ENCODE measurements at regions not wholly inside any gene's neighbourhood (a gene's known extent, or its start where the extent isn't known, plus 50 kb on each side); places are given as distances from the start of the nearest gene placed in this dataset.

DNA sequence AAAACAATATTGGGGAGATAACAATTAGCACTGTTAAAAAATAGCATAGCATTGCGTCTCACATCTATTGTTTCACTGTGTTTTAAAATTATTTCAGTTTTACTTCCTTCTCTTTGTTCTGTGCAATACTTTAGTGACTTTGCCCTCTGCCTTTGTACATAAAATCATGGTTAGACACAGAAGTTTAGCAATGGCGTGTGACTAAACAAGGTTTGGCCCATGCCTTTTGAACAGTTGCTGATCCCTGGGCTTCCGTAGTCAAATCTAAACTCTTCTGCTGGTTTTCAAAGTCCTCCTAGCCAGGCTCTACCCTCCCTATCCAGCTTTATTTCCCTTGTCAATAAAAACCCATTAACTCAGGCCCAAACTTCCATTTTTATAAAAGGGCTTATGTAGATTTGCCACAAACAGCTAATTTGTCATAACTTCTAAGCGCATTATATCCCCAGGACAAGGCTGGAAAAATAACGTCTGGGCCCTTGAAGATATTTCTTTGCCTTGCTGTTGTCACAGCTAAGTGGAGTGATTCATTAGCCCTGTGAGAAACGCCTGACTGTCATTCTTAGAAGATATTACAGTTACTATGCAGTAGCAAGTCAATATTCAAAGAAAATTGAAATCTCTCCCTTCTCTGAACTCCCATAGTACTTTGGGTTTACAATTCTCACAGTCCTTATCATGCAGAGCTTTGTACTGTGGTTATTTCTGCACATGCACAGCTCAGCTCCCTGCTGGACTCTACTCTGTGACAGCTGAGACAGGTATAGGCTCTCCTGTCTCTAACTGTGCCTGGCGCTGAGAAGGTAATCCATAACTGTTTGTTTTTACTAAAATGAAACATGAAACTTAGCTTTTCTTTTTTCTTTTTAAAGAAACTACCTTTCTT is 123.4 kb upstream of the SLC24A5 start:
- no peak for DNase-seq (ENCODE audit: low spot score)

DNA sequence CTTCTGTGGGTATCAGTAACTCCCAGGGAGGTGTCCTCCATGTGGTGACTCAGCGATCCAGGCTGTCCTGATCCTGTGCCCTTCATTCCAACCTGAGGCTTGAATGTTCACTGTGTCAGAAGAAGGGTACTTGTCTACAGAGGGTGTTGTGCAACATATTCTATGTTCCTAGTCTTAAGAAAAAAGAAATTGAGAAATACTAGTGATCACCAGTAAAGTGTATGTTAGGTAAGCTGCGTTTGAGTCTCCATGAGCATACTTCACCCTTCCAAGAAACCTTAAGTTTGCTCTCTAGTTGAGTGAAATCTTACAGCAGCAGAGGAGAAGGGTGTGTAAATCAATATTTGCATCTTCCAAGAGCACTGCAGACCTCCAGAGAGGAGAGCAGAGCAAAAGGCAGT is 122.2 kb upstream of the SLC24A5 start:
- DNase-seq (ENCODE audit: low spot score), result no peak

DNA sequence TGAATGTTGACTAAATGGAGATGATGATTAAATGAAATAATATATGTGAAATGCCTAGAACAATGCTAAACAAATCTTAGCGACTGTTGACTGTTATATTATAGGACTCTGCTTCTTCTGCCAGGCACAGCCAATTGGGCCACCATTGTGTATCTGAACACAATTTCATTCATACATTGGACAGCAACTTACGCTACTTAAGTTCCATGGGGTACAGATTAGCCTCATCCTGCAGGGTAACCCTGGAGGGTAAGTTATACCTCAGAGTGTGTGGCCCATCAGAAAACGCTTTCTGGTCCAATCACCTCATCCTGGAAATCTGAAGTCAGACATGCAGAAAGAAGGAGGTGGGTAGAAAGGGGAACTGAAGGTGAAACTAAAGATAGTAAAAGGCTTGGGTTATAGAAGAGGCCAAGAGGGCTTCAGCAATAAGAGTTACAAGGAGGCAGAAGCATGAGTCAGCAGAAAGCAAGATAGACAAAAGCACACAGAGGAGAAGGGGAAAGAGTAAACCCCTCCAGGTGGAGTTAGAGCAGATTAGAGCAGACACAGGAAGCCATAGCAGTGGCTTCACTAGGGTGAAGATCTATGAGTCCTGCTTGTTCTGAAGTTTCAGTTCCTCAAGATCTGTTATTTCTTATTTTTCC is 119.3 kb upstream of the SLC24A5 start:
- DNase-seq (ENCODE audit: low spot score), result no peak

DNA sequence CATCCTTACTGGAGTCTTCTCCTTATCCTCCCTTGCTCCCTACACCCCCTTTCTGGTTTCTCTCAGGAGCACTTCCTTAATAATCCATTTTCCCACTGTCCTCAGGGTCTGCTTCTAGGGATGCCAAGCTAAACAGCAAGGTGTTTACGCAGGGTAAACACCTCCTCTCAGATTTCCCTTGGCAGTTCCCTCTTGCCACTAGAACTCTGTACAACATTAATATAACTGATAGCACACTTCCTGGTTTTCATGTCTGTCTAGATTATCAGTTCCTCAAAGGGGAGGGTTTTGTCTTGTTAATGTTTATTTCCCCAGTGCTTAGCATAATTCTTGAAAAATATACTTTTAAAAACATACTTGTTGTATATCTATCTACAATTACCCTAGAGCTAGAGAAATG is 118.0 kb upstream of the SLC24A5 start:
- DNase-seq (ENCODE audit: low spot score), result no peak

DNA sequence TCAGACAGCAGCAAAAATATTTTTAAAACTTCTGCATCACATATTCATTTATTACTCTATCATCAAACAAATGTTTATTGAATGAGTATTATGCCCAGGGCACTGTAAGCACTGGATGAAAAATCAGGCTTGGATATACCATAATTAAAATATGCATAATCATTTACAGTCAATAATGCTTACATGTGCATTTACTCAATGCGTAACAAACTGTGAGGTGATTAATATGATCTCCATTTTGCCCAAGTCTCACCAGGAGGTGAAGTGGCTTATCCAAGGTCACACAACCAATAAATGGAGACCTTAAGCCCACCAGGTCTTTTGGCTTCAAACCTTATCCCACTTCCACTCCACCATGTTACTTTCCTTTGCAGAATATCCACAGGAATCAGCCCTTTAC is 117.3 kb upstream of the SLC24A5 start:
- DNase-seq (ENCODE audit: low spot score), result no peak

DNA sequence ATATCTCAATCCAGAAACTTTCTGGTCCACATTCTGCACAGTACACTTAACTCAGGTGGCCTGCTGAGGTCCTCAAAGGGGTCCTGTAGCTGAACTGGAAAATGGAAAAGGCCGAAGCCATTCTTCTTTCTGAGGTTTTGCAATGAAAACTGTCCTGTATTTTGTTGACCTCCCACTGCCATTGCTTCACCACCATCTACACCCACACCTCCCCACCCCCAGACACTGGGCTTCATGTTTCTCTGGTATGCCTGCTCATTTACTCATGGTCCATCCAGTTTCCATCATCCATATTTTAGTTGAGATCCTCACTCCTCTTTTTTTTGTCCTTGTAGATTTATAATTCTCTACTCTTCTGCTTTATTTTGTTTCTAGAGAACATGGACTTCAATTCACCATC is 115.7 kb upstream of the SLC24A5 start:
- DNase-seq (ENCODE audit: low spot score), result no peak

DNA sequence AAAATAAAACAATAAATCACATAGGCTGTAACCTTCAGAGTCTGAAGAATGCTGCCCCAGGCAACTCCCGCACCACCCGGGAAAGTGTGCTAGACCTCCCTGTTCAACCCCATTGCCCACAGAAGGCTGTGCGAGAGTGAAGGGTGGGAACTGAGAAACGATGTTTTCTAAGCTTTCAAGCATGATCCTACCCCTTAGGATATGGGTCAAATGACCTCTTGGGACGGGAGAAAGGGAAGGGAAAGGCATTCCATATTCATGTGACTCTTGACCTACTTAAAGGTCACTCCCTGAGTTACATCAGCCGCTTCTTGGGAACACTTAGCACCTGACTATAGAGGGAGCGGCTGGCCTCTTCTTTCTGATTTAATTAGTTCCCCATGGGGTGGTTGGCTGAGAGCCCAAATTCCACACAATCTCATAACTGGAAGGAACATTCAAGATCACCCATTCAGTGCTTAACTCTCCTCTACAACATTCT is 114.7 kb upstream of the SLC24A5 start:
- DNase-seq (ENCODE audit: low spot score), result no peak

DNA sequence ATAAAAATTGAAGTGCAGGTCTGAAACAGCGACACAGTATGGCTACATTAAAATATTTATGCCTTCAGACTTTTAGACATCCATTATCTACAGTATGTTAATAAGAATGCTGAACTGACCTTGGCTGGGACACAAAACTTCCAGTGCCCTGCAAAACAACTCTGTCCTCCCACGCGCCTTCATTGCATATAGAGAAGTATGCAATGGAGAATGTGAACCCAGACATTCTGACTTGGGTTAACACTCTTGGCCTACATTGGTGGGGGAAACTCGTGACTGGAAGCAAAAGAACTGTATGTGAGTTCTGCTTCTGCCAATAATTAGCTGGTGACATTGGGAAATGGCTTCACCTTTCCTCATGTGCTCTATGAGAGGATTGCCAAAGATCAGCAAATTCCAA is 110.5 kb upstream of the SLC24A5 start:
- no peak for DNase-seq (ENCODE audit: low spot score)

DNA sequence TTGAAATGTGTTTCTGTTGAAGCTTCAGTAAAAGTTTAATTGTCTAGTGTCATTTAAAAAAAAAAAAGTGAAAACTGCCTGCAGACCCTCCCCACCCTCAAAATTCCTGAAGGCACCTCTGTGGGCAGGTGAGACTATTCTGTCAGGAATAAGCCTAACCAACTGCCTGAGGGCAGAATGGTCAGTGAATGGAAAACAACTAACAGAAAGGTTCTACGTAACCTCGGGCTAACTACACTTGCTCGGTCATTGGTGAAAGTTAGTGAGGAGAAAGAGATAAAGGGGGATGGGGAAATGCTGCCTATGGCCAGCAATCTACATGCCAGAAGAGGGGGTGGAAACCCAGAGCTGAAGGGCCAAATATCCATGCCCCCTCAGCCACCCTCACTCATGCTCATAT is 108.6 kb upstream of the SLC24A5 start:
- no peak for DNase-seq (ENCODE audit: low spot score)

DNA sequence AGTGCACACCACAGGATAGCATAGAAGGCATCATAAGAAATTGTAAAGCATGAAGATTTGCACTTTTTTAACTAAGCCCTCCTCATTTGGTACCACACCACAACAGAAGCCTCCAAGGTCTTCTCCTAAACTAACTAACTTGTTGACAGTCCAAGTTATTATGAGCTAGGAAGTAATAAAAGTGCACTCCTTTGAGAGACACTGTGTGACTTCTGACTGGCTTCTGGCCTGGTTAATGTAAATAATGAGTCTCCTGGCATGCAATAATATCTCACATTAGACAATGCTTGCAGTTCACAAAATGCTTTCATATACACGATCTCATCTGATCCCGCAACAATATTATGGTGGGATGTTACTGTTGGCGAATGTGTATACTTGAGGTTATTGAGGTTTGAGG is 103.9 kb upstream of the SLC24A5 start:
- DNase-seq (ENCODE audit: low spot score), result no peak

DNA sequence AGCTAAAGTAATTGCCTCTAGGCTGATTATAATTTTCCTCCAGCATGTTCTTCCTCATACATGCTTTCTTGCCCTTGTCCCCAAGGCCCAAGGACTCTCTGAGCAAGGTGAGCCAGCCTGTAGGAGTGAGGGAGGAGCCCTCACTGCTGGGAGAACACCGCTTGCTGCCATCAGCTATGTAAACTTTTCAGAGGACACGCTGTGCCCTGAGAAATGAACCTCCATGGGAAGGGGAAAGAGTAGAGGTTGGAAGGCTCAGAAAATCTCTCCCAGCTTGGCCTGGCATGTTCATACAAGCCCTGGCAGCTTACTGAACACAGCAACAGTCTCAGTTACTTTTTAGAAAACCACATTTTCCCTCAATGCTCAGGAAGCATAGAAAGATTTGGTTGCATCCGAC is 103.0 kb upstream of the SLC24A5 start:
- DNase-seq (ENCODE audit: low spot score), result no peak

DNA sequence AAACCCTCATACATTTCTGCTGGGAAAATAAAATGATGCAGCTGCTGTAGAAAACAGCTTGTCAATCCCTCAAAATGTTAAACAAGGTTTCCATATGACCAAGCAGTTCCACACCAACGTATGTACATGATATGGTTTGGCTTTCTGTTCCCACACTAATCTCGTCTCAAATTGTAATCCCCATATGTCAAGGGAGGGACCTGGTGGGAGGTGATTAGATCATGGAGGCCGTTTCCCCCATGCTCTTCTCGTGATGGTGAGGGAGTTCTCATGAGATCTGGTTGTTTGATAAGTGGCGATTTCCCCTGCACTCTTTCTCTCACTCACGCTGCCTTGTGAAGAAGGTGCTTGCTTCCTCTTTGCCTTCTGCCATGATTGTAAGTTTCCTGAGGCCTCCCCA is 100.6 kb upstream of the SLC24A5 start:
- no peak for DNase-seq (ENCODE audit: low spot score)

DNA sequence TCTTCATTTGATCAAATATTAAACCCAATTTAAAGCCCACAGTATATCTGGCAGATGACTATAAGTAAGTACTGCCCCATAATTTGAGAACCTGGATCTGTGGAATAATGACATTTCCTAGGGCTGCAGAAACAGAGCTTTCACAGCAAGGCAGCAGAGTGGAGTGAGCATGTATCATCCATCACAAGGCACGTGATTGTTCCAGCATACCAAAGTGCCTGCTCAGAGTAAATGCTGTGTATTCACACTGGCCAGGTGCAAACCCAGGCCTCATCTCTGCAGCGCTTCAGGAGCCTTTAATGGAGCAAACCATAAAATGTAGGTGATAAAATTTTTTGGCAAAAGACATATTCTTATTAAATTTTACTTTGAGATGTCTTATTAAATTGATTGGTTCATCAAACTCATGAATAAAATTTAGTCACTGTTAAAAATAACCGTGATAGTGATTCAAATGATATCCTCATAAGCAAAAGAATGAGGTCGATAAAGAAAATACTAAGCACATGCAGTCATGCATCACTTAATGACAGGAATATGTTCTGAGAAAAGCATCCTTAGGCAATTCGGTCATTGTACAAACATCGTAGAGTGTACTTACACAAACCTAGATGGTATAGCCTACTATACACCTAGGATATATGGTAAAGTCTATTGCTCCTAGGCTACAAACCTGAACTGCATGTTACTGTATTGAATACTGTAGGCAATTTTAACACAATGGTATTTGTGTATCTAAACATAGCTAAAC is 99.3 kb upstream of the SLC24A5 start:
- no peak for DNase-seq (ENCODE audit: low spot score)

DNA sequence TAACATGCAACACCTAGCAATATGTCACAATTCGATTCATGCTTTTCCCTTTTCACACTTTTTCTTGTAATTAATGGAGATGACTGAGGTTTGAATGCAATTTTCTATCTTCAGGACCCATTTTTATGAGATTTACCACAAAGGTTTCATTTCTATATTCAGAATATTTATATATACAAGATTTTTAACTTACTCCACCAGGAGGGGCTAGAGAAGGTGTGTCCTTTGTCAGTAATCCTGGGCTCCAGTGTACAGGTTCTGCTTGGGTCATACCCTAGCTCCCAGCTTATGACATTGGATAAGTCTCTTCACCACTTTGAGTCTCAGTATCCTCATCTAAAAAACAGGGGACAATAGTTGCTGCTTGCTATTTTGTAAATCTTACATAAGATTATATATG is 95.7 kb upstream of the SLC24A5 start:
- no peak for DNase-seq (ENCODE audit: low spot score)

DNA sequence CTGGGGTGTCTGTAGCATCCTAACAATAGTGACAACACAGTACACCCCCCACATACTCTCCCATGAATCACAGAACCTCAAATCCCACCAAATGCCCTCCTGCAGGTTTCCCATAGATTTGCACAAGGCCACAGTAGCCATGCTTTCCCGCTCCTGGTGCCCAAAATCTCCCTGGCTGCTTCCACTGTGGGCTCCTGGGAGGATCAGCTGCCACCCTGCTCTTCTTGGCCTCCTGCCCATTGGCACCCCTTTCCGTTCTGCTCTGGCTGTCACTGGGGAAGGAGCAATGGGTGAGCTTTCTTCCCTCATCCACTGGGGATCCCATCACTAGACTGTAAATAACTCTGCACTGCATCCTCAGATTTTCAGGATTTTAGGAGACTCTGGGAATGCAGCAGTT is 92.1 kb upstream of the SLC24A5 start:
- DNase-seq (ENCODE audit: low spot score), result no peak

DNA sequence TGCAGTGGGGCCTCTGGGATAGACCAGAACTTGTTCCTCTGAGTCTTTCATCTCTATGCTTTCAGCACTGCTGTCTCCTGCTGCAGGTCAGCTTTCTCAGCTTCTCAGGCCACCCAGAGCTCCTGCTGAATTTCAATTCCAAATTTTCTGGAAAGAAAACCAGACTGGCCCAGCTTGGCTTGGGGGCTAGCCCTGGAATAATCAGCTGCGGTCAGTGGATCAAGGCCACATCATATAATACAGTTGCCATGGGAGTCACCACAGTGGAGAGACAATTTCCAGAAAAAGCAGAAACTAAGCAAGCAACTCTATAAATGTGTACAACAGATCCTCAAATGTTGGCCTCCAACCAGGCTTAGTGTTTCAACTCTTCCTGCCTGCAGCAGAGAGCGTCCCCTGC is 91.1 kb upstream of the SLC24A5 start:
- DNase-seq (ENCODE audit: low spot score), result no peak

DNA sequence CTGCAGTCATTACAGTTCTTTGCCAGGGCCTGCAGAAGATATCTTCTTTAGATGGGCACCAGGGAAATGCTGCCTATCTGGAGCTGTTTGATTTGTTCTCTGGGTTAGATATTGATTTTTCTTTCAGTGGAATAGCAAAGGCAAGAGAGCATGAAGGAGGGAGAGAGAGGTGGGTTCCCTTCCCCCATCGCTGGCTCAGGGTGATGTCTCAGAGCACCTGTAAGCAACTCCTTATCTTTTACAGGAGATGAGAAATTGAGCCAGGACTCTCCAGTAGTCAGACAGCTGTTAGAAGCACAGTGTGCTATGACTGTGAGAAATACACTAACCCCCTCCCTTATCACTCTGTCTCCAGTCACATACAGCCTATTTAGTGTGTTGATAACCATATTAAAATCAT is 89.3 kb upstream of the SLC24A5 start:
- DNase-seq (ENCODE audit: low spot score), result no peak

DNA sequence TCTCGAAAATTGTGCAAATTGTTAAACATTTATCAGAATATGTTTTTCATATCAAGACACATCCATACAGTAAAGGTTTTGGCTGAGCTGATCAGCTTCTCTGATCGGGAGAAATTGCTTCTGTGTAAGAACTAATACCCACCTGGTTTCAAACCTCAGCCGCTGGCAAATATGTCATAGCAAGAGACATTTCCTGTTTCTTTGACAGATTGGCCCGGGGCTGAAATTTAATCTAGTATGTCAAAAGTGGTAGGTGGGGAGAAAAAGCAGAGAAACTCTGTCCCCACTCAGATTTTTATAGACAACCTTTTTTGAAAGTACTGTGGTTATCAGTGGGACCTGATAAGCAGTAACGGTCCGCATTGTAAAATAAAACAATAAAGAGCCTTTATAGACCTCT is 88.8 kb upstream of the SLC24A5 start:
- DNase-seq (ENCODE audit: low spot score), result no peak

DNA sequence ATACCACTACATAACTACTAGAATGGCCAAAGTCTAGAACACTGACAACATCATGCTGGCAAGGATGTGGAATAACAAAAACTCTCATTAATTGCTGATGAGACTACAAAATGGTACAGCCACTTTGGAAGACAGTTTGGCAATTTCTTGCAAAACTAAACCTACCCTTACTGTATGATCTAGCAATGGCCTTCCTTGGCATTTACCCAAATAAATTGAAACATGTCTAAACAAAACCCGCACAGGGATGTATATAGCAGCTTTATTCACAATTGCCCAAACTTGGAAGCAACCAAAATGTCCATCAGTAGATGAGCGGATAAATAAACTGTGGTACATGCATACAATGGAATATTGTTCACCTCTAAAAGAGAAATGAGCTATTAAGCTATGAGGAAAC is 87.9 kb upstream of the SLC24A5 start:
- no peak for DNase-seq (ENCODE audit: low spot score)

DNA sequence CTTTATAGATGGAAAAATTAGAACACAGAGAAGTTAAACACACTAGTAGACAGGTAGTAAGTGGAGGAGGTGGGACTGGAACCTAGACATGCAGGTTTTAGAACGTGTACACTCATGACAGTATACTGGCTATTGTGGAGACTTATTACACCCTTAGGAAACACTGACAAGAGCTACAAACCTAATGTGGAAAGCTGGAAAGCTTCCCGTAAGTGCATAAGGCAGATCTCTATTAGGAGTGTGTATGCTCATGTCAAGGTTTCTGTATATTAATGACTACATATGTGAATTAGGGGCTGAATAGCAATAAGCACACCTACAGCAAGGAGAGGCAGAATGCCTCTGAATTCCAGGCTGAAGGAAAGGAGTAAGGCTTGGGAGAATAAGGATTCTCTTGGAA is 82.6 kb upstream of the SLC24A5 start:
- no peak for DNase-seq (ENCODE audit: low spot score)

DNA sequence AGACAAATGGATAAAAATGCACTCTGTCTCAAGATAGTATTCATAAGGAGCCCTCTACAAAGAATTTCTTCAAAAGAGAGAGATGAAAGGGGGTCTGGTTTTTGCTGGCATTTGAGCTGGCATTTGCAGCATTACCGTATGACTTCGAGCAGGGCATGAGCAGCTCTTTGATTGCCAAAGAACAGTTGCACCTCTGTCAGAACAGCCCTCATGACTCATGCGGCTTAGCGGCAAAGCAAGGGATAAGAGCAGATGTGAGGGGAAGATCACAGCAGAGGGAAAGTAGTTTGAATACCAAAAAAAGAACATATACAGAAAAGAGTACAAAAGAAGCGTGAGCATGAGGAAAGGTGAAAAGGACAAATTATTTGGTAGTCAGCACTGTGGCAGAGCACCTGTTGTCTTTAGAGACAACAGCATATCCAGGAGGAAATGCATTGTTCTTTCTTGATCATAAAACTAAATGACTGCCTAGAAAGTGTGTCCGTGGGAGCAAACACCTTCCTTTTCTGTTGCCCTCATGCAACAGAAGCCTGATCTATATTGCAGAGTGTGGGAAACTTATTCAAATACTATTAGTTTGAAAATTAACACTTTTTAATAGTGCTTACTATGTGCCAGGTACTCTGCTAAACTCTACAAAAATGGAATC is 80.5 kb upstream of the SLC24A5 start:
- no peak for DNase-seq (ENCODE audit: low spot score)

DNA sequence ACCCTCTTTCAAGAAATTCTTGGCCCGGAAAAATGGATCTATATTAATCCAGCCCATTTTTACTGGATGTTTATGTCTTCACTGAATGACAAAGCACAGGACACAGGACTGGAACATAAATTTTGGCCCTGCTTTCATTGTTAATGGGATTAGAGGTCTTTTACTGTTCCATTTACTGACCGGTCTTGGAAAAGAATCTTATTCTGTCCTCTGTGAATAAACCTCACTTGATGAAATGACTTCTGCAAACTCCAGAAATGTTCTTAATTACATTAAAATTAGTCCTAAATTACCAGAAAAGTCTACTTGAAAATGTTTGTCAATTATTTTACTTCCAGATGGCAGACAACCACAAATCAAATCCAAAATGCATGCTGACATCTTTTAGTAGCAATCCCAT is 79.3 kb upstream of the SLC24A5 start:
- no peak for DNase-seq (ENCODE audit: low spot score)

All from HuH-7 (cell line).